Calu3 (cell line): ENCODE measurements at regions not wholly inside any gene's neighbourhood (a gene's known extent, or its start where the extent isn't known, plus 50 kb on each side); places are given as distances from the start of the nearest gene placed in this dataset.

Experiments
- BruUV-seq: library from RNA; stranded (reverse); fragments of 400-500 nt; replicated peaks from 2 replicates; lab custom pipeline; 2021; lab: Mats Ljungman, UMichigan
- CTCF ChIA-PET: fragments of 300-600 bp; sonication (Branson Sonifier 250); formaldehyde crosslinking; loops from one replicate; lab custom pipeline; 2022; ENCODE audit warnings: antibody characterized with exemption; lab: Charles Lee
- DNase-seq: peaks from one replicate; pipeline ENCODE4 v3.0.0; 2022
- H3K27ac Mint-ChIP-seq: one replicate; pipeline ENCODE4 v1.8.0; 2022; ENCODE audit warnings: mixed read lengths; ENCODE audit not compliant: unreplicated experiment
- H3K27me3 Mint-ChIP-seq: one replicate; pipeline ENCODE4 v1.8.0; 2022; ENCODE audit warnings: mixed read lengths; ENCODE audit not compliant: unreplicated experiment
- H3K36me3 Mint-ChIP-seq: one replicate; pipeline ENCODE4 v1.8.0; 2022; ENCODE audit warnings: mild to moderate bottlenecking, moderate library complexity, mixed read lengths; ENCODE audit not compliant: insufficient read depth, unreplicated experiment
- H3K4me1 Mint-ChIP-seq: one replicate; pipeline ENCODE4 v1.8.0; 2022; ENCODE audit warnings: mild to moderate bottlenecking, low read depth, mixed read lengths; ENCODE audit not compliant: unreplicated experiment
- H3K4me3 Mint-ChIP-seq: one replicate; pipeline ENCODE4 v1.8.0; 2022; ENCODE audit warnings: mild to moderate bottlenecking, low read depth, moderate library complexity, mixed read lengths; ENCODE audit not compliant: unreplicated experiment
- H3K9me3 Mint-ChIP-seq: one replicate; pipeline ENCODE4 v1.8.0; 2022; ENCODE audit warnings: low read depth, mixed read lengths; ENCODE audit not compliant: unreplicated experiment
- intact Hi-C: fragments of 100-400 bp; cut with micrococcal nuclease; formaldehyde crosslinking; loops from one replicate; pipeline ENCODE4 v1.10.0; 2022; ENCODE audit not compliant: unreplicated experiment
- TF ChIP-seq, protein P1 (sequence below): fragments of 200-600 bp; IDR thresholded peaks from one replicate; pipeline ENCODE4 v1.8.0; 2022; ENCODE audit warnings: antibody characterized with exemption; ENCODE audit not compliant: unreplicated experiment

DNA sequence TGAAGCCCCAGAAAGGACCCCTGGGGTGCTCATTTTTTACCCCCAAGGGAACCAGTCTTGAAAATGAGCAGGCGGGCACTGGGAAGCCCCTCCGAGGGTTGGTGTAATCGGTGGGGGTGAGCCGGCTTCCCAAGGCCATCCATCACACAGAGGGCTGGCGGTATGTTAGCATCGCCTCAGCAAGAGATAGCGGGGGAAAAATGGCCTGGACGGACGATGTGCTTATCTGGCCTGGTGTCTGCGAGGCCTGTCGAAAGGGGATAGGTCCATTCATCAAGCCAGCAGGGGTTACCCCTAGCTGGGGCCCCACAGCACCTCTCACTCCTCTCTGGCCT, 188.9 kb downstream of the IRF8 start:
- intact Hi-C loops = no loop called here
- no peaks in the 10 kb centered on the region for H3K9me3 Mint-ChIP-seq
- no TSS peak for BruUV-seq

GRCh38 chr16:86088287-86088686, 189.3 kb downstream of the IRF8 start:
- H3K36me3 Mint-ChIP-seq = no peaks in the 10 kb centered on the region
- H3K9me3 Mint-ChIP-seq = no peaks in the 10 kb centered on the region
- TF ChIP-seq, protein P1, sequence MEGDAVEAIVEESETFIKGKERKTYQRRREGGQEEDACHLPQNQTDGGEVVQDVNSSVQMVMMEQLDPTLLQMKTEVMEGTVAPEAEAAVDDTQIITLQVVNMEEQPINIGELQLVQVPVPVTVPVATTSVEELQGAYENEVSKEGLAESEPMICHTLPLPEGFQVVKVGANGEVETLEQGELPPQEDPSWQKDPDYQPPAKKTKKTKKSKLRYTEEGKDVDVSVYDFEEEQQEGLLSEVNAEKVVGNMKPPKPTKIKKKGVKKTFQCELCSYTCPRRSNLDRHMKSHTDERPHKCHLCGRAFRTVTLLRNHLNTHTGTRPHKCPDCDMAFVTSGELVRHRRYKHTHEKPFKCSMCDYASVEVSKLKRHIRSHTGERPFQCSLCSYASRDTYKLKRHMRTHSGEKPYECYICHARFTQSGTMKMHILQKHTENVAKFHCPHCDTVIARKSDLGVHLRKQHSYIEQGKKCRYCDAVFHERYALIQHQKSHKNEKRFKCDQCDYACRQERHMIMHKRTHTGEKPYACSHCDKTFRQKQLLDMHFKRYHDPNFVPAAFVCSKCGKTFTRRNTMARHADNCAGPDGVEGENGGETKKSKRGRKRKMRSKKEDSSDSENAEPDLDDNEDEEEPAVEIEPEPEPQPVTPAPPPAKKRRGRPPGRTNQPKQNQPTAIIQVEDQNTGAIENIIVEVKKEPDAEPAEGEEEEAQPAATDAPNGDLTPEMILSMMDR = no peak
- intact Hi-C loops = no loop called here
- H3K27ac Mint-ChIP-seq = no peak overlapping the region
- no peaks in the 10 kb centered on the region for H3K4me1 Mint-ChIP-seq
- no TSS peak for BruUV-seq
- CTCF ChIA-PET = interaction anchor here (0.5 kb wide), 1 partner anchor 30 kb away, joined by 4 read pairs; no protein-coding TSS in a partner anchor
- H3K4me3 Mint-ChIP-seq = no peak overlapping the region
- peaks cover 87% of the 10 kb centered on the region for H3K27me3 Mint-ChIP-seq
- DNase-seq = no peak

More for the DNA sequence above, 188.9 kb downstream of the IRF8 start:
- Mint-ChIP-seq H3K27me3 (peaks cover 87% of the 10 kb centered on the region), H3K4me1 (no peaks in the 10 kb centered on the region), H3K27ac (no peak overlapping the region), H3K36me3 (no peaks in the 10 kb centered on the region), H3K4me3 (no peak overlapping the region)
- CTCF ChIA-PET = interaction anchor here (0.6 kb wide), 1 partner anchor 1976 kb away, joined by 3 read pairs; no protein-coding TSS in a partner anchor
- TF ChIP-seq, protein P1 = no peak
- DNase-seq = no peak

GRCh38 chr16:86088816-86089215, 189.9 kb downstream of the IRF8 start:
- DNase-seq = no peak
- no peak overlapping the region for H3K4me3 Mint-ChIP-seq
- no peaks in the 10 kb centered on the region for H3K36me3 Mint-ChIP-seq
- BruUV-seq = no TSS peak
- no peaks in the 10 kb centered on the region for H3K9me3 Mint-ChIP-seq
- intact Hi-C loops = no loop called here
- H3K27ac Mint-ChIP-seq = no peak overlapping the region
- CTCF ChIA-PET = interaction anchor here (0.5 kb wide), 1 partner anchor 30 kb away, joined by 4 read pairs; no protein-coding TSS in a partner anchor
- H3K4me1 Mint-ChIP-seq = no peaks in the 10 kb centered on the region
- H3K27me3 Mint-ChIP-seq = peaks cover 87% of the 10 kb centered on the region
- TF ChIP-seq, protein P1 = no peak

DNA sequence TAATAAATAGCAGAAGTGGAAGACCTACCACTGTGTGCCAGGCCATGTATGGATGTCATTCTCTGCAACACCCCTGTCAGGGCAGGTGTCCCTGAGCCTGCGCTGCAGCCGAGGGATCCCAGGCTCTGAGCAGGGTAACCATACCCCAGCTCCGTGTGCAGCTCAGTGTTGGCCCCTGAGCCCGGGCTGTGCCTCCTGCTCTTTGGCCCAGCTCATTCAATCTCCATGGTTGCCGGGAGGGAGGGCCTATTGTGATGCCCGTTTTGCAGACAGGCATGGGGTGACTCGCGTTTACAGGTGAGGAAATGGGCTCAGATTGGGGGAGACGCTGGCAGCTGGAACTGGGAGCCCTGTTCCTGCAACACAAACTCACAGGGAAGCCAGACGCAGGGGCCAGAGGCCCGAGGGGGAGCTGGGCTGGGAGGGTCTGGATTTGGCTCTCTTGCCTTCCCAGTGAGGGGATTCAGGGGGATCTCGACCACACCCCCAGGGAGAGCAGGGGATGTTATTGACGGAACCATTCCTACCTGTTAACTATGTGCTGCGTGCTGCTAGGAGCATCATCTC, 190.5 kb downstream of the IRF8 start:
- TF ChIP-seq, protein P1 = no peak
- no TSS peak for BruUV-seq
- H3K4me1 Mint-ChIP-seq = no peaks in the 10 kb centered on the region
- DNase-seq = no peak
- peaks cover 87% of the 10 kb centered on the region for H3K27me3 Mint-ChIP-seq
- H3K9me3 Mint-ChIP-seq = no peaks in the 10 kb centered on the region
- no peaks in the 10 kb centered on the region for H3K36me3 Mint-ChIP-seq
- no peak overlapping the region for H3K4me3 Mint-ChIP-seq
- CTCF ChIA-PET = no interaction called here
- H3K27ac Mint-ChIP-seq = no peak overlapping the region
- intact Hi-C loops = no loop called here
